NCI-H2029 treated with DMSO at 0.1 percent for 48 hours (cell line): ENCODE measurements at regions not wholly inside any gene's neighbourhood (a gene's known extent, or its start where the extent isn't known, plus 50 kb on each side); places are given as distances from the start of the nearest gene placed in this dataset.
A peak's percentile ranks its signal among the peaks of the same experiment; 100 is the strongest.
"Not testable (repeated sequence)": the region's sequence is repeated elsewhere in the genome, so short reads cannot be mapped to it uniquely, and the experiment has no call there.

Experiments
- DNase-seq: peaks from one replicate; lab custom pipeline; 2025; lab: John Stamatoyannopoulos, UW

GRCh38 chr3:30469133-30469532 lies 137.3 kb upstream of the TGFBR2 start:
- no peak for DNase-seq

DNA sequence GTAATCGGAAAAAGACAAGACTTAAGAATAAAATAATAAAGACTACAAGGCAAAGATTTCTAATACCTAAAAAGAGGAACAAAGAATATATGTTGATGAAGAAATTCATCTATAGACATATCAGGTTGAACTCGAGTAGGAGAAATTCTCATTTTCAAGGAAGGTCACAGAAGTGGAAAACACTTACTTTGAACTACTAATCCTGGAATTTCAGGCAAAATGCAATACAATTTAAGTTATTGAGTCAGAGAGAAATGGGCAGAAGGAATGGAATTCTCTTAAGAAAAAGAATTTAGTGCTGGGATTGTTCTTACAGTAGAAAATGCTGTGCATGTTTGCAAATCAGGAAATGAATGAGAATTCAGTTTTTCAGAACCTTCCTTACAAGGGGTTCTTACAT lies 135.9 kb upstream of the TGFBR2 start:
- DNase-seq = no peak

GRCh38 chr3:30471066-30471465 lies 135.3 kb upstream of the TGFBR2 start:
- no peak for DNase-seq

DNA sequence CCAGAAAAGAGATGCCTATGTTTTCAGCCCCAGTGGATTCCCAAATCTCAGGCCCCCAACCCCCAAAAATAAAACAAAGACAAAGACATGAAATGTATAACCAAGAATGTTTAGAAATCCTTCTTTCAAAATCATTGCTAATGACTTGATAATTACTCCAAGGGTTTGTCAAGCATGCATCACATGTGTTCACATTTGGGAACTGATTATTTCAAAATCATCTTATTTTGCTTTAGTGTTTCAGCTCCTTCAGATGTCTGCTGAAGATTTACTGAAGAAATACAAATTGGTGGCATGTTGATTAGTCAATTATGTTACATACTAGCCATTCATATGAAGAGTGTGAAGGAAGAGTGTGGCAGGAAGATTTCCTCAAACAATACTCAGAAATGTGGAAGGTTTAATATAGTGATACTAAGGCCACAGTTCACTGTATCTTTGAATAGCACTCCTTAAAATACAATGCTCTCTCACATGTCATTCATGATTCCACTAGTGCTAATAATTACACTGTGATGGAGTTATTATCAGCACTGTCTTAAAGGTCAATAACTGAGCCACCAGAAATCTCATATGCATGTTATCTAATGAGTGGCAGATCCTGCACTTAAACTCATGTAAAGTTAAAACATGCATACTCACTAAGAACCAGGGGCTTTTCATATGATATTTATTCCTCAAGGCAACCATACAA lies 134.5 kb upstream of the TGFBR2 start:
- DNase-seq = no peak

GRCh38 chr3:30473374-30474051 lies 132.9 kb upstream of the TGFBR2 start:
- DNase-seq = no peak

DNA sequence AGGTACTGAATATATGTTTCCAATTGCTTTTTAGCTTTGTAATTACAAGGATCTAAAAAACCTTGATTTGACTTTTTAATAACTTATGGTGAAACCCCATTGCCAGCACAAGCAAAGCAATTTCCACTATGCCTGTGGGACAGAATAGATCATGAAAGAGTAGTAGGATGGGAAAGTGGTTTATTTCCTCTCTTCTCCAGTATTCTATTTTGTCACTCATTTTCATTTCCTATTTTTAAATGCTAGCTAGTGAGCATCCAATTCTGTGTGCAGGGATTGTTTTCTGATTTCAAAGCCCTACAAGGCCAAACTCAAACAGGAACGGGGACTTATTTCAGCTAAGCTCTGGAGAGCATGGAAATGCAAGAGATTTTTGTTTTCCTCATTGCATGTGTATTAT lies 132.0 kb upstream of the TGFBR2 start:
- no peak for DNase-seq

DNA sequence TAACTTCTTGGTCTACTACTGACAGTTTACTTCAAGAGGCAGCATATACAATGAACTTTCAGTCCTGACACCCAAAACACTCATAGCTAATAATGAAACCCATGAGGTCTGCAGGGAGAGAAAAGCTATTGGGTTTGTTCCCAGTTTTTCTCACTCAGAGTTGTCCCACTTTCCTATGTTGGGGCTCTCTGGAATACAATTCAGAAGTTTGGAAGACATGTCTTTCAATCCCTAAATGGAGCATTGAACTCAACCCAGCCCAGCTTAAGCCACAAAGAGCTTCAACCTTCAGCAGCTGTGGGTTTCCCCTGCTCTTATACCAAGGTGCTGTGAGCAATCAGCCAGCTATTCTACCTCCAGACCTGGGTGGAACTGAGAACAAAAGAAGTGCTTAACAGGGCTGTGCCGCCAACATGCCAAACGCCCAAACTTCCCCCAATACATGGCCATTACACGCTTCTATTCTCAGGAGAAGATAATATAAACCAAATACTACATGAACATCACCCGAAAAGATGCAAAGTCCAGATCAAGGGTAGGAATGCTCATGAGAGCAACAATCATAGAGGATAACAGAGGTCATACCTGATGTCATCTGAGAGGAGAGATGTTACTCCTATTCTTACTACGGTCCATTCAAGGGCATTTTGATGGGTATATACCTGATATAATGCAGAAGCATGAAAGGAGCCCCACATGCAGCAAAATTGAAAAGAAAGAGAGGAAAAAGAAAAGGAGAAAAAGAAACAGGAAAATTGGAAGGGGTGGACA lies 131.2 kb upstream of the TGFBR2 start:
- DNase-seq = no peak

GRCh38 chr3:30475809-30476178 lies 130.6 kb upstream of the TGFBR2 start:
- DNase-seq = no peak

DNA sequence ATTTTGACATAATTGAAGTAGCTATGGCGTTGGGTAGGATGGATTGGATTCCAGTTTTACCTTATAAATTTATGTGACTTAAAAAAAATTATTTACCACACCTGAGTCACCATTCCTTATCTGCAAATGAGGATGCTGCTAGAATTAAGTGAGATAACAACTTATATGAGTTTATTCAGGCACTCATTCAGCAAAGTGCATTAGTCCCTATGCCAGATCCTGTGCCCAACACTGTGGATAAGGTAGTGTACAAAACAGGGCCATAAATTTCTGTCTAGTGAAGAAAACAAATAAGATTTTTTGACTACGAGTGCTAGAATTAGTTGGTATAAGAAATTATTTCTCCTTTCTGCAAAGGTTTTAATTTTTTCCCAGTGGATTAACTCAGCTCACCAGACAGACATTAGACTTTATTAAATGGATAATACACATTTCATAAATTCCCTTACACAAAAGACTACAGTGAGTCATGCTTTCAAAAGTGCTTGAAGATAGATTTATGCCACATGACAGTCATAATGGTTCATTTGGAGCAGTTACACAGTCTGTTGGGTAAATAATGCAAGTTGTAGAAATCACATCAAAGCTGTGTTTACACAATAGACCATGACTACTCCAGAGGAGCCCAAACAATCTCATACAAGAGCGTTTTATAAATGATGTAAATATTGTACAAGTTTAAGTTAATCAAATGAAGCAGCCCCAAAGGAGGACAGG lies 129.9 kb upstream of the TGFBR2 start:
- DNase-seq = peak; percentile 68

GRCh38 chr3:30477149-30477921 lies 129.1 kb upstream of the TGFBR2 start:
- no peak for DNase-seq

DNA sequence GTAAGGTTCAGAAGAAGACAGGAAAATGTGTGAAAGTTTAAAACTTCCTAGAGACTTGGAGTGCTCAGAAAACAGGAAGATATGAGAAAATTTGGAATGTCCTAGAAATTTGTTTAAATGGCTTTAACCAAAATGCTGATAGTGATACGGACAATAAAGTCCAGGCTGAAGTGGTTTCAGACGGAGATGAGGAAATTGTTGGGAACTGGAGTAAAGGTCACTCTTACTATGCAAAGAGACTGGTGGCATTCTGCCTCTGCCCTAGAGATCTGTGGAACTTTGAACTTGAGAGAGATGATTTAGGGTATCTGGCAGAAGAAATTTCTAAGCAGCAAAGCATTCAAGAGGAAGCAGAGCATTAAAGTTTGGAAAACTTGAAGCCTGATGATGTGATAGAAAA lies 126.7 kb upstream of the TGFBR2 start:
- DNase-seq = not testable (repeated sequence)

- DNase-seq = not testable (repeated sequence)
These were observed 126.2 kb upstream of the TGFBR2 start for GRCh38 chr3:30480156-30480555.

GRCh38 chr3:30480587-30480986 lies 125.8 kb upstream of the TGFBR2 start:
- no peak for DNase-seq

- no peak for DNase-seq
These were observed 125.2 kb upstream of the TGFBR2 start for GRCh38 chr3:30481241-30481640.

- not testable (repeated sequence) for DNase-seq
These were observed 122.2 kb upstream of the TGFBR2 start for GRCh38 chr3:30484229-30484628.

GRCh38 chr3:30486368-30486767 lies 120.0 kb upstream of the TGFBR2 start:
- DNase-seq = no peak

DNA sequence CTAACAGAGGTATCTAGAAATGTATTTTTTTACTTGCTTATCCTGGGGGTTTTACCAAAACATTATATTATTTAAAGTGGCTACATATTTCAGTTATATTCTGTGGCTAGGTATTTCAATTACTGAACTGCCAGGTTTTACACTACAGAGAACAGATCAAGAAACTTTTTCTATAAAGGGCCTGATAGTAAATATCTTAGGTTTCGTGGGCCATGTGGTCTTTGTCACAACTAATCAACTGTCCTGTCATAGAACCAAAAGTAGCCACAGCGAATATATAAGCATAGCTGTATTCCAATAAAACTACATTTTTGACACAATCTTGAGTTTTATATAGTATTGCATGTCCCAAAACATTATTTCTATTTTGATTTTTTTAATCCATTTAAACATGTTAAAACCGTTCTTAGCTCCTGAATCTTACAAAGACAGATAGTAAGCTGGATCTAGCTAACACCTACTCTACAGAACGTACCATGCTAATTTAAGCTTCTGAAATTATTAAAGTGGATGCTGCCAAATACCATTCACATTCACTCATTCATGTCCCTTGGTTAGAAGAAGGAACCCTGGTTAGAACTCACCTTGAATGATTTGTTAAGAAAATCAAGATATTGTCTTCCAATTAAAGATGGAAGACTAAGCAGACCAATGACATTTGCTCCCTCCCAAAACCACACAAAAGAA lies 118.2 kb upstream of the TGFBR2 start:
- no peak for DNase-seq

- no peak for DNase-seq
These were observed 113.8 kb upstream of the TGFBR2 start for GRCh38 chr3:30492322-30493192.

GRCh38 chr3:30493911-30494311 lies 112.5 kb upstream of the TGFBR2 start:
- DNase-seq = no peak
